GM12875 (cell line): ENCODE measurements at regions not wholly inside any gene's neighbourhood (a gene's known extent, or its start where the extent isn't known, plus 50 kb on each side); places are given as distances from the start of the nearest gene placed in this dataset.

Experiments used
- H3K4me3 ChIP-seq: one replicate; pipeline ENCODE4 v1.5.1; 2011; ENCODE audit warnings: low read depth, low read length, control low read depth
- TF ChIP-seq, protein P1 (sequence below): IDR thresholded peaks from 2 replicates; pipeline ENCODE4 v1.5.1; 2011; ENCODE audit warnings: low read depth, mild to moderate bottlenecking, control low read depth, inconsistent platforms, low read length, moderate library complexity, borderline replicate concordance; ENCODE audit not compliant: insufficient read depth

DNA sequence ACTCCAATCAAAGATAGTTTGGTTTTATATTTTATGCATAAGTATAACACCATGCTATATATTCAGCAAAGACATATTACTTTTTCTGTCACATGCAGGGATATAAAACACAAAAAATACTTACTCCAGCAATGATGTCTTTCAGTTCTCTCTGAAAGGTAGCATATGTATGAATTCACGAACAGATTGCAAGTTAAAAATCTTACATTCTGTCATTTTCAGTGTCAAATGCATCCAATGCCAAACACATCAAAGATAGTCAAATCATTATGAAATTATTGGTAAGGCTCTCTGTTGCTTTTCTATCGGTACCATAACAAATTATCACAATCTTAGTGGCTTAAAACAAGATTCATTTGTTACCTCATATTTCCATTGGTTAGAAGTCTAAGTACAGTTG lies 492.0 kb upstream of the KIF2B start:
- H3K4me3 ChIP-seq = no peak overlapping the region
- TF ChIP-seq, protein P1, sequence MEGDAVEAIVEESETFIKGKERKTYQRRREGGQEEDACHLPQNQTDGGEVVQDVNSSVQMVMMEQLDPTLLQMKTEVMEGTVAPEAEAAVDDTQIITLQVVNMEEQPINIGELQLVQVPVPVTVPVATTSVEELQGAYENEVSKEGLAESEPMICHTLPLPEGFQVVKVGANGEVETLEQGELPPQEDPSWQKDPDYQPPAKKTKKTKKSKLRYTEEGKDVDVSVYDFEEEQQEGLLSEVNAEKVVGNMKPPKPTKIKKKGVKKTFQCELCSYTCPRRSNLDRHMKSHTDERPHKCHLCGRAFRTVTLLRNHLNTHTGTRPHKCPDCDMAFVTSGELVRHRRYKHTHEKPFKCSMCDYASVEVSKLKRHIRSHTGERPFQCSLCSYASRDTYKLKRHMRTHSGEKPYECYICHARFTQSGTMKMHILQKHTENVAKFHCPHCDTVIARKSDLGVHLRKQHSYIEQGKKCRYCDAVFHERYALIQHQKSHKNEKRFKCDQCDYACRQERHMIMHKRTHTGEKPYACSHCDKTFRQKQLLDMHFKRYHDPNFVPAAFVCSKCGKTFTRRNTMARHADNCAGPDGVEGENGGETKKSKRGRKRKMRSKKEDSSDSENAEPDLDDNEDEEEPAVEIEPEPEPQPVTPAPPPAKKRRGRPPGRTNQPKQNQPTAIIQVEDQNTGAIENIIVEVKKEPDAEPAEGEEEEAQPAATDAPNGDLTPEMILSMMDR = no peak

GRCh38 chr17:53321651-53322050 lies 501.1 kb upstream of the KIF2B start:
- H3K4me3 ChIP-seq = no peak overlapping the region
- TF ChIP-seq, protein P1 = no peak

DNA sequence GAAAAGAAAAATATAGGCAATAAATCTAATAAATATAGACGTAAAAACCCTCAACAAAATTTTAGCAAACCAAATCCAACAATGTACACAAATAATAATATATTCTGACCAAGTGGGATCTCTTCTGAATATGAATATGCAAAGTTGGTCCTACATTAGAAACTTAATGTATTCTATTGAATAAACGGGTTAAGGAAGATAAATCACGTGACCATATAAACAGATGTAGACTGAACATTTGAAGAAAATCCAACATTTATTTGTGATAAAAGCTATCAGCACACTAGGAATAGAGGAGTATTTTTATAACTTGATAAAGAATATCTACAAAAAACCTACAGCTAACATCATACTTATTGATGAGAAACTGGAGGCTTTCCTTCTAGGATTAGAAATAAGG lies 502.8 kb upstream of the KIF2B start:
- no peak overlapping the region for H3K4me3 ChIP-seq
- TF ChIP-seq, protein P1 = no peak

DNA sequence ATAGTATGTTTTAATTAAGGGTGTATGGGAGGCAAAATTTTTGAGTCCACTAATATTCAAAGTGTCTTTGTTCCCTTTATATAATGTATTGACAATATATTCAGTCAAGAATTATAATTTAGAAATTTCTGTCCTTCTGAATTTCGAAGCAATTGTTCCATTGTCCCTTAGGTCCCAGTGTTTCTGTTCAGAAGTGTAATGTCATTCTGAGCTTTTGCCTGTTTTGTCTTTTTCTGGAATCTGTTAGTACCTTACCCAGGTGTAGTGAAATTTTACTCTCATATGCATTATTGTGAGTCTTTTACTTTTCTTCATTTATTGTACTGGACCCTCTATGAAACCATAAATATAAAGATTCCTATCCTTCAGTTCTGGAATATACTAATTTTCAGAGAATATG lies 505.7 kb upstream of the KIF2B start:
- TF ChIP-seq, protein P1 = no peak
- no peak overlapping the region for H3K4me3 ChIP-seq

DNA sequence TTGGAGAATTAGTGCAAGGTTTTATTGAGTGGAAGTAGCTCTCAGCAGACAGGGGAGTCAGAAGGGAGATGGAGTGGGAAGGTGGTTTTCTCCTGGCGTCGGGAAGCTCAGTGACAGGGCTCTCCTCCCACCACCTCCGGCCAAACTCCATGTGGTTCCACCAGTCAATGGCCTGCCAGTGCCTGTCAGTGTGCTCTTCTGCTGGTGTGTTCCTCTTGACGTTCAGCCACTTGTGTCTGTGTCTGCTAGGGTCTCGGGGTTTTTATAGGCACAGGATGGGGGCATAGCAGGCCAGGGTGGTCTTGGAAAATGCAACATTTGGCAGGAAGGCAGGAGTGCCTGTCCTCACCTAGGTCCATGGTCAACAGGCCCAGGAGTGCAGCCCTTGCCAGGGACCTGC lies 506.7 kb upstream of the KIF2B start:
- TF ChIP-seq, protein P1 = no peak

DNA sequence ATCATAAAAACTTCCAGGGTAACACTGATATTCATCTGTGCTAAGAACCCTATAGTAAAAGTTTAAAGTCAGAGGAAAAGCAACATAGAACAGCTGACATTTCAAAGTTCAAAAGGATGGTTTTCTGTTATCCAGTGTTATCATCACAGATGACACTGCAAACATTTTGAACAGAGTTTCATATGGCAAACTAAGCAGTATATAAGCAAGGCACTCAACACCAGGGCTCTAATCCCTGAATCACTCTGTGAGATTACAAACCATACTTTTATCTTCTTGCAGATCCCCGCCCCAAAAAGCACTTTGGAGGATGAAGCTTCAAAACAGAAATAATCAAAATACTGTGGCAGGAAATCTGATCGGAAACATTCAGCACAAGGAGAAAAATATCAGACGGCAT lies 508.2 kb upstream of the KIF2B start:
- no peak overlapping the region for H3K4me3 ChIP-seq
- TF ChIP-seq, protein P1 = no peak

More for the DNA sequence above, 506.7 kb upstream of the KIF2B start:
- H3K4me3 ChIP-seq = no peak overlapping the region

DNA sequence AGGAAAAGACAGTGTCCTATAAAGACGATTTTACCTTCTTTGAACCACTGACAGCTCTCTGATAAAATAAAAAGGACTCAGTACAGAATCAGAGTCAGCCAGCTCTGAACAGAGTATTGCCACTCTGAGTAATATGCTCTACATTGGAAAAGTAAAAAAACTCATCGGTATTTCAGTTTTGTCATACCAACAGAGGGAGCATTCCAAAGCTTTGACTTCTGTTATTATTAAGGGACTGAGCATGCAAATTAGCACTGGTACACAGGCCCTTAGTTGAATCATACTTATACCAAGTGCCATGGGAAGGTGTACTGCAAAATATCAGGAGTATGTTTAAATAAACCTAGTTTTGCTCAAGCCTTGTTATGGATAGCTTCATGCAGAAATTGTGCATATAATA lies 509.0 kb upstream of the KIF2B start:
- TF ChIP-seq, protein P1 = no peak
- H3K4me3 ChIP-seq = no peak overlapping the region
